Activated CD8-positive, alpha-beta memory T cell treated with anti-CD3 and anti-CD28 coated beads, Interleukin-2, amount 10 ng/mL, durations not matched to agents 7 days and 5 days (primary cell): ENCODE measurements at regions not wholly inside any gene's neighbourhood (a gene's known extent, or its start where the extent isn't known, plus 50 kb on each side); places are given as distances from the start of the nearest gene placed in this dataset.

Experiments used
- ATAC-seq: fragments of 150-1000 bp; cut with Tn5 transposase; one replicate; pipeline ENCODE4 v1.10.0; 2021; ENCODE audit warnings: moderate library complexity
- CTCF ChIA-PET: fragments of 350-600 bp; sonication (Branson Sonifier 250); formaldehyde crosslinking; loops from one replicate; lab custom pipeline; 2021; ENCODE audit warnings: antibody characterized with exemption; lab: Charles Lee
- DNase-seq: peaks from one replicate; pipeline ENCODE4 v3.0.0-alpha.2; 2020
- H3K27ac Mint-ChIP-seq: one replicate; pipeline ENCODE4 v1.8.0; 2021; ENCODE audit warnings: mild to moderate bottlenecking, mixed read lengths
- H3K27me3 Mint-ChIP-seq: one replicate; pipeline ENCODE4 v1.8.0; 2021; ENCODE audit warnings: mixed read lengths
- H3K36me3 Mint-ChIP-seq: one replicate; pipeline ENCODE4 v1.8.0; 2021; ENCODE audit warnings: mild to moderate bottlenecking, mixed read lengths
- H3K4me1 Mint-ChIP-seq: one replicate; pipeline ENCODE4 v1.8.0; 2021; ENCODE audit warnings: mixed read lengths
- H3K4me3 Mint-ChIP-seq: one replicate; pipeline ENCODE4 v1.8.0; 2021; ENCODE audit warnings: mild to moderate bottlenecking, moderate library complexity, mixed read lengths
- H3K9me3 Mint-ChIP-seq: one replicate; pipeline ENCODE4 v1.8.0; 2022; ENCODE audit warnings: low read depth, mixed read lengths

DNA sequence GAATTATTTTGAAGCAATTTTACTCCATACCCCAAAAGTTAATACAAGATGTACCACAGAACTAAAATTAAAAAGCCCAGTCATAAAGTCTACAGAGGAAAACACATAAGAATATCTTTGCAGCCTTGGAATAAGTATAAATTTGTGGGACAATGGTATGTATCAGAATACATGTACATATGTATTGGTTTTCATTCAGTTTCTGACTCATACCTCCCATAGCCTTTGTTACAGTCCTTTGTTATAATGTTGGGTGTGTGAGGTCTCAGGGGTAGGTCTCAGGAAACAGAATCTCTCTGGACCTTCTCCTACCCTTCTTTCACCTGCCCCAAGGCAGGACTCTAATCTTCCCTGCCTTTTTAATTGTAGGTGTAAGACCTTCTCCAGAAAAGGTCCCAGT, 1370.7 kb upstream of the CDH2 start:
- Mint-ChIP-seq H3K36me3 (no peaks in the 10 kb centered on the region), H3K4me3 (no peak overlapping the region), H3K27me3 (no peaks in the 10 kb centered on the region), H3K27ac (no peak overlapping the region), H3K4me1 (no peaks in the 10 kb centered on the region), H3K9me3 (no peaks in the 10 kb centered on the region)
- CTCF ChIA-PET = no interaction called here
- DNase-seq = no peak
- no peak for ATAC-seq

DNA sequence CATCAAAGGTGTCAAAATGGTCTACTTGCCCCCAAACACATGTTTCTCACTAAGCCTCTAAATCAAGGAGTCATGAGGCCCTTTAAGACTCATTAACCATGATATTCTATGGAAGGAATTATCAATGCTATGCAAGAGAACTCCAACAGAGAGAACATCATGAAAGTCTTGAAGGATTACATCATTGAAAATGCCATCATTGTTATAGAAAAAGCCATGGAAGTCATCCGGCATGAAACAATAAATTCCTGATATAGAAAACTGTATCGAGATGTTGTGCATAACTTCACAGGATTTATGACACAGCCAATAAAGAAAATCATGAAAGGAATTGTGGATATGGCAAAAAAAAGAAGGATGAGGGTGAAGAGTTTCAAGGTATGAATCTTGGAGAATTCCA, 1363.6 kb upstream of the CDH2 start:
- no peak for DNase-seq
- Mint-ChIP-seq H3K27ac (no peak overlapping the region), H3K4me3 (no peak overlapping the region), H3K27me3 (no peaks in the 10 kb centered on the region), H3K9me3 (peaks cover 14% of the 10 kb centered on the region), H3K36me3 (no peaks in the 10 kb centered on the region), H3K4me1 (no peaks in the 10 kb centered on the region)
- CTCF ChIA-PET = no interaction called here
- no peak for ATAC-seq

GRCh38 chr18:29531746-29532145, 1354.8 kb upstream of the CDH2 start:
- no peaks in the 10 kb centered on the region for H3K36me3 Mint-ChIP-seq
- peaks cover 6% of the 10 kb centered on the region for H3K9me3 Mint-ChIP-seq
- no peak overlapping the region for H3K4me3 Mint-ChIP-seq
- no peaks in the 10 kb centered on the region for H3K27me3 Mint-ChIP-seq
- H3K27ac Mint-ChIP-seq = no peak overlapping the region
- H3K4me1 Mint-ChIP-seq = no peaks in the 10 kb centered on the region
- CTCF ChIA-PET = no interaction called here
- no peak for ATAC-seq
- no peak for DNase-seq

DNA sequence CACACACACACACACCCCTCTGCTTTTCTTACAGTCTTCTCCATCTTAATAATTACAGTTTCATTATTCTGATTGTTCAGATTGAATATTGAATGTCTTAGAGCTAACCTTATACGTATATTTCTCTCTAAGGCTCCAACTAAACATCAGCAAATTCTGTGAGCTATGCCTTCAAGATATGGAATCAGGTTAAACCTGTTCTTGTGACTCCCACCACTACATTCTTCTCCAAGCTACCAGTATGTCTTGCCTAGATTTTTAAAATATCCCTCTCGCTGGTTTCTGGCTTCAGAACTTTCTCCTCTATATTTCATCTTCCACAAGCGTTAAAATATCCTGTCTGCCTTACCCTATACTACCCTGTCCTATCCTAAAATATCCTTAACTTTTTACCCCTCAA, 1346.4 kb upstream of the CDH2 start:
- no peak overlapping the region for H3K27ac Mint-ChIP-seq
- no peaks in the 10 kb centered on the region for H3K4me1 Mint-ChIP-seq
- H3K36me3 Mint-ChIP-seq = no peaks in the 10 kb centered on the region
- H3K27me3 Mint-ChIP-seq = no peaks in the 10 kb centered on the region
- ATAC-seq (no peak), DNase-seq (no peak)
- CTCF ChIA-PET = no interaction called here
- H3K9me3 Mint-ChIP-seq = peaks cover 26% of the 10 kb centered on the region
- no peak overlapping the region for H3K4me3 Mint-ChIP-seq

DNA sequence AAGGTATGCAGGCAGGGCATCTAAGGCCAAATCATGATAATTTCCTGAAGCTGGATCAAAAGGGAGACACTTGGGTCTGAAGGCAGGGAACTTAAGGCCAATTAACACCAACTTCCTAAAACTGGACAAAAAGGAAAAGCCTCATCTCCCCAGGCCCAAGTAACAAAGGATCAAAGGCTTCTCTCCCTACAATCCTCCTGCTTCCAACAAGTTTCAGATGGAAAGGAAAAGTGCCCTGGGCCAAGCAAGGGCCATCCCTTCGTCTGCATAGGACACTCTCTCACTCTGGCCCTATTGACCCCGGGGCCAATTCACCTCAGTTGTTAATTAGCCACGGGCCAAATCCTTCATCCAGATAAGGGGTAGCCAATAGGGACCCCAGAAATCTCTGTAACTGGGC, 1335.8 kb upstream of the CDH2 start:
- Mint-ChIP-seq H3K27ac (no peak overlapping the region), H3K4me3 (no peak overlapping the region), H3K9me3 (no peaks in the 10 kb centered on the region), H3K27me3 (no peaks in the 10 kb centered on the region), H3K4me1 (no peaks in the 10 kb centered on the region), H3K36me3 (no peaks in the 10 kb centered on the region)
- DNase-seq = no peak
- ATAC-seq = no peak
- CTCF ChIA-PET = no interaction called here

DNA sequence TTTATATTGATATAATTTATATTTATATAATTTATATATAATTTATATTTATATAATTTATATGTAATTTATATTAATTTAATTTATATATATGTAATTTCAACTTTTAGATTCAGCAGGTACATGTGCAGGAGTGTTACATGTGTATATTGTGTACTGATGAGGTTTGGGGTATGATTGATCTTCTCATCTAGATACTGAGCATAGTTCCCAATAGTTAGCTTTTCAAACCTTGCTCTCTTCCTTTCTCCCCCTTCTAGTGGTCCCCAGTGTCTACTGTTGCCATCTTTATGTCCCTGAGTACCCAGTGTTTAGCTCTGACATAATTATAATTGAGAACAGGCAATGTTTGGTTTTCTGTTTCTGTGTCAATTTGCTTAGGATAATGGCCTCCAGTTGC, 1335.3 kb upstream of the CDH2 start:
- no peaks in the 10 kb centered on the region for H3K4me1 Mint-ChIP-seq
- ATAC-seq (no peak), DNase-seq (no peak)
- CTCF ChIA-PET = no interaction called here
- H3K27ac Mint-ChIP-seq = no peak overlapping the region
- H3K4me3 Mint-ChIP-seq = no peak overlapping the region
- H3K9me3 Mint-ChIP-seq = no peaks in the 10 kb centered on the region
- no peaks in the 10 kb centered on the region for H3K27me3 Mint-ChIP-seq
- no peaks in the 10 kb centered on the region for H3K36me3 Mint-ChIP-seq

DNA sequence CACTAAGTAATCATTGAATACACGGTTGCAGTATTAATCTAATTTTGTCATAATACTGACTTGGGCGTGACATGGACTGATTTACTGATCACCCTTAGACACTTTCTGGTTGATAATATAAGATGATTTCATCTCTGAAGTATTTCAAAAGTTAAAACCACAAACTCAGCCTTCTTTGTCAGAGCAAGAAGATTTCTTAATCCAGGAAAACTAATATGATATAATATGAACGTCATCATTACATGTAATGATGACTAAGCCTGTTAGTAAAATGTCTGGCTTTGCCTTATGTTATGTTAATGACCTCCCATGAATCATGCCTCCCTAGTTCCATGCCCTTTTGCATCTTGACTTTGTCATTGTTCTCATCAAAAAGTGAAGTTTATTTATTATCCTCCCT, 1325.0 kb upstream of the CDH2 start:
- Mint-ChIP-seq H3K9me3 (peaks cover 11% of the 10 kb centered on the region), H3K4me3 (no peak overlapping the region)

DNA sequence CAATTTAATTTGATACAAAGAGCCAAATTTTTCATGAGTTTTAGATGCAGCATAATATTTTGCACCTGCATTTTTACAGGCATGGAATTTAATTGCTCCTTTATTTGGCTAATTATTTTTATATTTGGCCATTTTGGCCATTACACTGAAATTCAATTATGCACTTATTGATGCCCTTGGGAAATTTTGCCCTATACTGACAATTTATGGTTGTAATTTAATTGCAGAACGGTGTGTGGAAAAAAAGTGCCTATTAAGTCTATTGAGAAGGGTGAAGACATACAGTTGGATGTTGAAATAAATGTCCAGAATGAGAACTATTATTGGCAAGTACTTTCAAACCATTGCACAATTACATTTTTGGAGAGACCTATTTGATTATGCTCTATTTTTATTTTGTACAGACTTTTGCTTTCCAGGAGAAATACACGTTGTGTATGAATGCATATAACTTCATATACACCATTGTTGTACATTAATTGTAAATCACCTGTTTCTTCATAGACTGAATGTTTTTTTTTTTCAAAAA, 1319.3 kb upstream of the CDH2 start:
- ATAC-seq (no peak), DNase-seq (no peak)
- Mint-ChIP-seq H3K9me3 (peaks cover 8% of the 10 kb centered on the region), H3K27ac (no peak overlapping the region), H3K4me1 (no peaks in the 10 kb centered on the region), H3K4me3 (no peak overlapping the region), H3K36me3 (no peaks in the 10 kb centered on the region), H3K27me3 (no peaks in the 10 kb centered on the region)
- CTCF ChIA-PET = no interaction called here

More for the DNA sequence above, 1325.0 kb upstream of the CDH2 start:
- no peak overlapping the region for H3K27ac Mint-ChIP-seq
- no peaks in the 10 kb centered on the region for H3K36me3 Mint-ChIP-seq
- H3K27me3 Mint-ChIP-seq = no peaks in the 10 kb centered on the region
- no peaks in the 10 kb centered on the region for H3K4me1 Mint-ChIP-seq
- no peak for DNase-seq
- ATAC-seq = no peak
- CTCF ChIA-PET = no interaction called here

DNA sequence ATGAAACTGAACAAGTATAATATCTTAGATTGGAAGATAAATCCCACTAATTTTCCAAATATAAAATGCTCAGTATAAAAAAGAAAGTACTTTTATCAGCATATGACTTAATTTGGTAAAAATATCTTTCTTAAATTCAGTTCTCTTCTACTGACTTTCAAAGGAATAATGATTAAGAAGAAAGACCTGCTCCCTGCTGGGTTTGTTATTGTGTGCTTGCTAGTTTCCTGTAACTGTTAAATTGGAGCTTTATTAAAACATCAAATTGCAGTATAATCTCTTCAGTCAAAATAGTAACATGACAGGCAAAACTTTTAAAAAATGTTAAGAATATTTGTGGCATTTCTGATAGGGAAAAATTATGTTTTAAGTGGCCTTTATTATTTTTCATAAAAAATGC, 1317.4 kb upstream of the CDH2 start:
- ATAC-seq = no peak
- H3K4me3 Mint-ChIP-seq = no peak overlapping the region
- no peaks in the 10 kb centered on the region for H3K27me3 Mint-ChIP-seq
- H3K36me3 Mint-ChIP-seq = no peaks in the 10 kb centered on the region
- no peaks in the 10 kb centered on the region for H3K4me1 Mint-ChIP-seq
- CTCF ChIA-PET = no interaction called here
- H3K9me3 Mint-ChIP-seq = peaks cover 8% of the 10 kb centered on the region
- H3K27ac Mint-ChIP-seq = no peak overlapping the region
- DNase-seq = no peak

- H3K4me1 Mint-ChIP-seq = no peaks in the 10 kb centered on the region
Measured at GRCh38 chr18:29491907-29492306, 1315.0 kb upstream of the CDH2 start.

DNA sequence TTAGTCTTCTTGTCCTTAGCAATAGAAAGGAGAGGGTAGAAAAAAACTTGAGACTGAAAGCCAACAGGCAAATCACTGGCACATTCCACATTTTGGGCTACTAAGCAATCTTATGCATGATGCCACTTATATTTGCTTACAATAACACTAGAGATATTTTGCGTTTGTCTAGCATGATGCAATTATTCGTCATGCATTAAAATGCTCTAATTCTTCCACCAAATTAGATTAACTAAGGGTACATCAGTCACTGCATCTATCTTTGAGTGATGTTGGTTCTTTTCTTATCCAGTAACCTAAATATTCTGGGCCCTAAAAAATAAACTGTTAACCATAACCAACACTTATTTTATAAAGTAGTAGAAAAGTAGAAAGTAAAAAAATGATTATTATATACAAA, 1311.7 kb upstream of the CDH2 start:
- no peaks in the 10 kb centered on the region for H3K4me1 Mint-ChIP-seq
- no peaks in the 10 kb centered on the region for H3K36me3 Mint-ChIP-seq

More at GRCh38 chr18:29491907-29492306, 1315.0 kb upstream of the CDH2 start:
- no peaks in the 10 kb centered on the region for H3K36me3 Mint-ChIP-seq
- CTCF ChIA-PET = no interaction called here
- no peak overlapping the region for H3K27ac Mint-ChIP-seq
- no peaks in the 10 kb centered on the region for H3K27me3 Mint-ChIP-seq
- H3K4me3 Mint-ChIP-seq = no peak overlapping the region
- DNase-seq = no peak
- H3K9me3 Mint-ChIP-seq = peaks cover 10% of the 10 kb centered on the region
- no peak for ATAC-seq

GRCh38 chr18:29465526-29465925, 1288.6 kb upstream of the CDH2 start:
- H3K27ac Mint-ChIP-seq = no peak overlapping the region
- H3K4me1 Mint-ChIP-seq = no peaks in the 10 kb centered on the region
- no peak for DNase-seq
- no peaks in the 10 kb centered on the region for H3K27me3 Mint-ChIP-seq
- H3K4me3 Mint-ChIP-seq = no peak overlapping the region
- H3K9me3 Mint-ChIP-seq = peaks cover 7% of the 10 kb centered on the region
- H3K36me3 Mint-ChIP-seq = no peaks in the 10 kb centered on the region
- ATAC-seq = no peak
- CTCF ChIA-PET = no interaction called here

More for the DNA sequence above, 1311.7 kb upstream of the CDH2 start:
- CTCF ChIA-PET = no interaction called here
- Mint-ChIP-seq H3K9me3 (peaks cover 10% of the 10 kb centered on the region), H3K27ac (no peak overlapping the region), H3K27me3 (no peaks in the 10 kb centered on the region), H3K4me3 (no peak overlapping the region)
- ATAC-seq = no peak
- no peak for DNase-seq

DNA sequence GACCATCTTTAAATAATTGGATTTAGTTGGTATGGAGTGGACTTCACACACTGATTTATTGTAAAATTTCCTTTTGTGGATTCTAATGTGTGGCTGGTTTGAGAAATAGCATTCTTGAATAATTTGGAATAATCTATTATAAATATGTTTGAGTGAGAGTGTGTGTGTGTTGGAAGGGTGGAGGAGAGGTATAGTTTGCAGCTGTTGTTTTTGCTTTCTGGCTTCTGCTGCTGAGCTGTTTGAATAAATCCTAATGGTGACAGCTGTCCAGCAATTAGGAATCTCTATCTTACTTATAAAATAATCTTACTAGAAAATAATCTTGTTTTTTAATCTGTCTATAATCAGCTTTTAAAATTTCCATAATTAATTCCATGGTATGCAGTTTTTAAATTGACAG, 1283.0 kb upstream of the CDH2 start:
- Mint-ChIP-seq H3K9me3 (peaks cover 2% of the 10 kb centered on the region), H3K36me3 (no peaks in the 10 kb centered on the region), H3K27ac (no peak overlapping the region), H3K27me3 (no peaks in the 10 kb centered on the region), H3K4me1 (no peaks in the 10 kb centered on the region), H3K4me3 (no peak overlapping the region)
- CTCF ChIA-PET = no interaction called here
- DNase-seq (no peak), ATAC-seq (no peak)

GRCh38 chr18:29457316-29457889, 1280.5 kb upstream of the CDH2 start:
- Mint-ChIP-seq H3K27me3 (no peaks in the 10 kb centered on the region), H3K9me3 (peaks cover 6% of the 10 kb centered on the region), H3K27ac (no peak overlapping the region), H3K4me1 (no peaks in the 10 kb centered on the region), H3K36me3 (no peaks in the 10 kb centered on the region), H3K4me3 (no peak overlapping the region)
- CTCF ChIA-PET = no interaction called here
- no peak for ATAC-seq
- no peak for DNase-seq

DNA sequence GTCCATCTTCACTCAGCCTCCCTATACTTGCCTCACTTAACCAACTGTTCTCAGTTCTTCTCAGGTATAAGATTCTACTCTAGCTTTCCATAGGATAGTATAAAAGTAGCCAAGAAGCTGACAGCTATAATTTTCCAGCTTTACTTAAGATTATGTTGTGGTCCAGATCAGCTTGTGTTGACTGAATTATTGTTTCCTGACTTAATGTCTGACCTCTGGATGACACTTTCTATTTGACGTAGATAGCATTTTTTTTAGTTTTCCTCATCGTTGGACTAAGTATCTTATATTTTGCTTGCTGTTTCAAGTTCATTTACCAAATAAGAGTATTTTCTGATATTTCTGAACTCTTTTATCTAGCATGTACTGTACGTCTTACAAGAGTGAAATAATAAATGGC, 1272.5 kb upstream of the CDH2 start:
- H3K4me1 Mint-ChIP-seq = no peaks in the 10 kb centered on the region

More for the DNA sequence above, 1272.5 kb upstream of the CDH2 start:
- no peaks in the 10 kb centered on the region for H3K36me3 Mint-ChIP-seq
- H3K4me3 Mint-ChIP-seq = no peak overlapping the region
- no peaks in the 10 kb centered on the region for H3K27me3 Mint-ChIP-seq
- DNase-seq (no peak), ATAC-seq (no peak)
- CTCF ChIA-PET = no interaction called here
- H3K9me3 Mint-ChIP-seq = peaks cover 9% of the 10 kb centered on the region
- no peak overlapping the region for H3K27ac Mint-ChIP-seq
